Frontal cortex (tissue), 3 donors: ENCODE measurements at regions not wholly inside any gene's neighbourhood (a gene's known extent, or its start where the extent isn't known, plus 50 kb on each side); places are given as distances from the start of the nearest gene placed in this dataset.
"Not testable (repeated sequence)": the region's sequence is repeated elsewhere in the genome, so short reads cannot be mapped to it uniquely, and the experiment has no call there.

Experiments
- DNase-seq, 2 donors: peaks; one replicate each; pipeline ENCODE4 v3.0.0; 2012; ENCODE audit warnings: low spot score in 2 of 2
- FAIRE-seq: peaks from 2 replicates; lab custom pipeline; 2012; peaks lifted over from hg19 to GRCh38; lab: Jason Lieb, UNC
- donor health status: control.
- donor health status: control.
- donor health status: control.

- no peak for DNase-seq
- no peak for FAIRE-seq
Observed at GRCh38 chr22:35475545-35475944, 65.1 kb upstream of the RASD2 start.

- no peak for DNase-seq
- FAIRE-seq: no peak
Observed at GRCh38 chr22:35476341-35476740, 64.3 kb upstream of the RASD2 start.

- no peak for FAIRE-seq
- DNase-seq: no peak
Observed at GRCh38 chr22:35477911-35478582, 62.6 kb upstream of the RASD2 start.

GRCh38 chr22:35478633-35479107, 62.0 kb upstream of the RASD2 start:
- no peak for DNase-seq
- FAIRE-seq: no peak

GRCh38 chr22:35479359-35479758, 61.3 kb upstream of the RASD2 start:
- DNase-seq (no peak), FAIRE-seq (no peak)

GRCh38 chr22:35479985-35480550, 60.6 kb upstream of the RASD2 start:
- FAIRE-seq (no peak), DNase-seq (peak in 1 of 2 donors; percentile 36)

GRCh38 chr22:35480627-35481550, 59.7 kb upstream of the RASD2 start:
- no peak for FAIRE-seq

GRCh38 chr22:35482311-35482710, 58.3 kb upstream of the RASD2 start:
- no peak for DNase-seq
- no peak for FAIRE-seq

More at GRCh38 chr22:35480627-35481550, 59.7 kb upstream of the RASD2 start:
- peak in 1 of 2 donors; percentile 42 for DNase-seq

GRCh38 chr22:35482974-35483373, 57.7 kb upstream of the RASD2 start:
- DNase-seq (no peak), FAIRE-seq (no peak)

- DNase-seq (no peak), FAIRE-seq (no peak)
Observed at GRCh38 chr22:35483730-35484129, 56.9 kb upstream of the RASD2 start.

GRCh38 chr22:35484651-35485556, 55.7 kb upstream of the RASD2 start:
- DNase-seq (no peak), FAIRE-seq (no peak)

GRCh38 chr22:35486116-35486631, 54.5 kb upstream of the RASD2 start:
- DNase-seq: no peak
- FAIRE-seq: no peak

- not testable (repeated sequence) for FAIRE-seq, DNase-seq
Observed at GRCh38 chr22:35487623-35488022, 53.0 kb upstream of the RASD2 start.

GRCh38 chr22:35488513-35488912, 52.1 kb upstream of the RASD2 start:
- FAIRE-seq (no peak), DNase-seq (no peak)

- no peak for FAIRE-seq
Observed at GRCh38 chr22:35489239-35489638, 51.4 kb upstream of the RASD2 start.

More at GRCh38 chr22:35489239-35489638, 51.4 kb upstream of the RASD2 start:
- no peak for DNase-seq
